Gastrocnemius medialis (tissue), 4 donors: ENCODE measurements at regions not wholly inside any gene's neighbourhood (a gene's known extent, or its start where the extent isn't known, plus 50 kb on each side); places are given as distances from the start of the nearest gene placed in this dataset.
A peak's percentile ranks its signal among the peaks of the same experiment; 100 is the strongest.

Experiments used
- ATAC-seq, 2 donors: fragments of 150-250 bp; one replicate each; pipeline ENCODE4 v1.9.1; 2016
- DNase-seq, 2 donors: peaks; one replicate each; pipeline ENCODE4 v3.0.0-alpha.2; 2019
- H3K27ac ChIP-seq, 4 donors: fragments of 200-600 bp; sonication (generic); 1 replicate in 1 of 4; 2 replicates in 3 of 4; pipeline ENCODE4 v1.5.1; 2016 to 2018; ENCODE audit warnings: mild to moderate bottlenecking in 2 of 4, moderate library complexity in 1 of 4
- H3K27me3 ChIP-seq, 3 donors: fragments of 200-600 bp; sonication (generic) in 2 of 3; 1 replicate in 1 of 3; 2 replicates in 2 of 3; pipeline versions ENCODE4 v1.5.1 to v1.6.0; 2016 to 2019; ENCODE audit warnings: mild to moderate bottlenecking in 1 of 3, moderate library complexity in 1 of 3
- H3K36me3 ChIP-seq, 2 donors: fragments of 200-600 bp; sonication (generic) in 1 of 2; one replicate each; pipeline ENCODE4 v1.5.1; 2017 to 2018
- H3K4me1 ChIP-seq, 2 donors: fragments of 200-600 bp; sonication (generic) in 1 of 2; one replicate each; pipeline ENCODE4 v1.5.1; 2016 to 2017; ENCODE audit warnings: mild to moderate bottlenecking in 2 of 2
- H3K4me3 ChIP-seq, 4 donors: fragments of 200-600 bp; sonication (generic) in 3 of 4; 1 replicate in 1 of 4; 2 replicates in 3 of 4; pipeline ENCODE4 v1.5.1; 2016 to 2019; ENCODE audit warnings: mild to moderate bottlenecking in 2 of 4
- H3K9me3 ChIP-seq, 3 donors: fragments of 200-600 bp; sonication (generic) in 2 of 3; 1 replicate in 1 of 3; 2 replicates in 2 of 3; pipeline ENCODE4 v1.5.1; 2016 to 2019
- POLR2A ChIP-seq, 2 donors: fragments of 450-650 bp; IDR thresholded peaks; one replicate each; pipeline ENCODE4 v1.6.1; 2017; ENCODE audit warnings: antibody characterized with exemption in 2 of 2, mild to moderate bottlenecking in 2 of 2, moderate library complexity in 2 of 2
- in situ Hi-C, 4 donors: fragments of 200-750 bp; cut with MboI; loops; one replicate each; pipeline versions ENCODE4 v1.15.0 to v1.8.0; 2017; ENCODE audit warnings: low sequenced_read_pairs in 4 of 4
- intact Hi-C: fragments of 100-400 bp; cut with DNase I; formaldehyde crosslinking; loops from one replicate; pipeline ENCODE4 v1.15.1; 2023; ENCODE audit warnings: low total_unique reads
- TF ChIP-seq, protein P1 (sequence below), 5 experiments: fragments of 450-650 bp in 3 of 5; fragments of 200-600 bp in 2 of 5; sonication (generic) in 2 of 5; IDR thresholded peaks in 4 of 5; conservative IDR thresholded peaks in 1 of 5; 1 replicate in 4 of 5; 2 replicates in 1 of 5; pipeline ENCODE4 v1.5.1; 2016 to 2019; ENCODE audit warnings: antibody characterized with exemption in 5 of 5, mild to moderate bottlenecking in 3 of 5, moderate library complexity in 3 of 5

- DNase-seq (no peak), ATAC-seq (no peak)
- no peaks in the 10 kb centered on the region for H3K9me3 ChIP-seq
- TF ChIP-seq POLR2A (IDR thresholded peaks at IDR 0.05): no peak
- TF ChIP-seq, protein P1, sequence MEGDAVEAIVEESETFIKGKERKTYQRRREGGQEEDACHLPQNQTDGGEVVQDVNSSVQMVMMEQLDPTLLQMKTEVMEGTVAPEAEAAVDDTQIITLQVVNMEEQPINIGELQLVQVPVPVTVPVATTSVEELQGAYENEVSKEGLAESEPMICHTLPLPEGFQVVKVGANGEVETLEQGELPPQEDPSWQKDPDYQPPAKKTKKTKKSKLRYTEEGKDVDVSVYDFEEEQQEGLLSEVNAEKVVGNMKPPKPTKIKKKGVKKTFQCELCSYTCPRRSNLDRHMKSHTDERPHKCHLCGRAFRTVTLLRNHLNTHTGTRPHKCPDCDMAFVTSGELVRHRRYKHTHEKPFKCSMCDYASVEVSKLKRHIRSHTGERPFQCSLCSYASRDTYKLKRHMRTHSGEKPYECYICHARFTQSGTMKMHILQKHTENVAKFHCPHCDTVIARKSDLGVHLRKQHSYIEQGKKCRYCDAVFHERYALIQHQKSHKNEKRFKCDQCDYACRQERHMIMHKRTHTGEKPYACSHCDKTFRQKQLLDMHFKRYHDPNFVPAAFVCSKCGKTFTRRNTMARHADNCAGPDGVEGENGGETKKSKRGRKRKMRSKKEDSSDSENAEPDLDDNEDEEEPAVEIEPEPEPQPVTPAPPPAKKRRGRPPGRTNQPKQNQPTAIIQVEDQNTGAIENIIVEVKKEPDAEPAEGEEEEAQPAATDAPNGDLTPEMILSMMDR (IDR thresholded peaks at IDR 0.05 in 4 of 5, conservative IDR thresholded peaks at IDR 0.05 in 1 of 5): no peak
- H3K4me1 ChIP-seq: no peaks in the 10 kb centered on the region
- in situ Hi-C loops (no loop called here), intact Hi-C loops (no loop called here)
- H3K4me3 ChIP-seq: no peak overlapping the region
- no peaks in the 10 kb centered on the region for H3K27me3 ChIP-seq
- no peak overlapping the region for H3K27ac ChIP-seq
- H3K36me3 ChIP-seq: no peaks in the 10 kb centered on the region
These were observed 296.9 kb downstream of the MSX2 start for GRCh38 chr5:175021321-175021720.

DNA sequence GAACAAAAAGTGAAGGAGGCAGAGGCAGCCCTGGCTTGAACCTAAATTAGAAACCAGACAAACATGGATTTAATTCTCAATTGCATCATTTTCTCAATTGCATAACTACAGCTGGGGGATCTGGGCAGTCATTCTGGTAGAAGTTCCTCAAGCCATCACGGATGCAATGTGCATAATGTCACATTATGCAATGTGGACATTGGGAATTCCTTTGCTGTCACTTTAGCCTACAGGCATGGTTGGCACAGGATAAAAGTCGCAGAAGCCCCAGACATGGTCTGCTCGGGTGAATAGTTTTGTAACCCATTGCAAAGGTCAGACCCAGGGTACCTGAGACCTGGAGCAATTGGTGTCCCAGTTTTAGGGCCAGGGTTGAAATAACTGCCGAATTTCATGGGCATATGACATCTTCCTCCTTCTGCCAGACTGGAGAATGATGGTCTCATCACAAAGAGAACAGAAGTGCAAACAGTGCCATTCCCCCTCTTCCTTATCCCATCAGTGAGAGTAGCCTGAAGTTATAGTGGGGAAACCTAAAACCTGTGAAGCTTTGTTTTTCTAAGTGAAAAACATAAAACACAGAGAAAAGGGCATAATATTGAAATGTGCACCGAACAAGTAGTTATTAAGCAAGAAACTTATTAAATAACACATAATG lies 290.8 kb downstream of the MSX2 start:
- intact Hi-C loops: no loop called here
- H3K9me3 ChIP-seq: no peaks in the 10 kb centered on the region
- DNase-seq: no peak
- no peak overlapping the region for H3K4me3 ChIP-seq
- in situ Hi-C loops: no loop called here
- H3K27ac ChIP-seq: no peak overlapping the region
- TF ChIP-seq, protein P1 (IDR thresholded peaks at IDR 0.05 in 4 of 5, conservative IDR thresholded peaks at IDR 0.05 in 1 of 5): no peak
- no peak for TF ChIP-seq POLR2A (IDR thresholded peaks at IDR 0.05)
- no peaks in the 10 kb centered on the region for H3K36me3 ChIP-seq
- H3K27me3 ChIP-seq: no peaks in the 10 kb centered on the region
- ATAC-seq: peak in 1 of 2 donors; percentile 26
- no peaks in the 10 kb centered on the region for H3K4me1 ChIP-seq

DNA sequence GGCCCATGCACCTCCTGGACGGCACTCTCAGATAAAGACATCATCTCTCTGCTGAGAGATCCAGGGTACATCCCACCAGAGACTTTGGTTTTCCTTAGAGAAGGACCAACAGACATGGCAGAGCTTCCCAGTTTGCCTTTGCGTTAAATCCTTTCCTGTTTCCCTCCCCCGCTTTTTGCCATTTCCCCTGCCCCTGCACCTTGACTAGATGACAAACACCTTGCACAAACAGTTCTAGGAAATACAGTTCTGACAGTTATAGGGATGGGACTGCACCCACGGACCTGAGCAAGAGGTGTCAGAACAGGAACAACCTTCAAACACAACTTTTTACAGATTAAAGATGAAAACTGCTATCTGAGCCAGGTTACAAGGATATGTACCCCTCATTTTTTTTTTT lies 288.9 kb downstream of the MSX2 start:
- Histone ChIP-seq H3K36me3 (no peaks in the 10 kb centered on the region), H3K27ac (no peak overlapping the region), H3K4me3 (no peak overlapping the region), H3K9me3 (no peaks in the 10 kb centered on the region), H3K4me1 (no peaks in the 10 kb centered on the region), H3K27me3 (no peaks in the 10 kb centered on the region)
- in situ Hi-C loops: no loop called here
- no peak for ATAC-seq
- TF ChIP-seq, protein P1 (IDR thresholded peaks at IDR 0.05 in 4 of 5, conservative IDR thresholded peaks at IDR 0.05 in 1 of 5): no peak
- no peak for TF ChIP-seq POLR2A (IDR thresholded peaks at IDR 0.05)
- intact Hi-C loops: no loop called here
- DNase-seq: no peak

- TF ChIP-seq, protein P1 (IDR thresholded peaks at IDR 0.05 in 4 of 5, conservative IDR thresholded peaks at IDR 0.05 in 1 of 5): no peak
- TF ChIP-seq POLR2A (IDR thresholded peaks at IDR 0.05): no peak
- no peaks in the 10 kb centered on the region for H3K4me1 ChIP-seq
- H3K36me3 ChIP-seq: no peaks in the 10 kb centered on the region
- no peak overlapping the region for H3K27ac ChIP-seq
- H3K27me3 ChIP-seq: no peaks in the 10 kb centered on the region
- no peaks in the 10 kb centered on the region for H3K9me3 ChIP-seq
- in situ Hi-C loops: no loop called here
- intact Hi-C loops: no loop called here
- ATAC-seq: no peak
- DNase-seq: no peak
- no peak overlapping the region for H3K4me3 ChIP-seq
These were observed 287.9 kb downstream of the MSX2 start for GRCh38 chr5:175012267-175012666.

- DNase-seq (no peak), ATAC-seq (no peak)
- in situ Hi-C loops: no loop called here
- TF ChIP-seq, protein P1 (IDR thresholded peaks at IDR 0.05 in 4 of 5, conservative IDR thresholded peaks at IDR 0.05 in 1 of 5): no peak
- no peak for TF ChIP-seq POLR2A (IDR thresholded peaks at IDR 0.05)
- Histone ChIP-seq H3K36me3 (no peaks in the 10 kb centered on the region), H3K4me1 (no peaks in the 10 kb centered on the region), H3K27me3 (no peaks in the 10 kb centered on the region), H3K27ac (no peak overlapping the region), H3K9me3 (no peaks in the 10 kb centered on the region), H3K4me3 (no peak overlapping the region)
- intact Hi-C loops: no loop called here
These were observed 279.1 kb downstream of the MSX2 start for GRCh38 chr5:175003531-175003930.
